HFFc6 (cell line): ENCODE measurements at regions not wholly inside any gene's neighbourhood (a gene's known extent, or its start where the extent isn't known, plus 50 kb on each side); places are given as distances from the start of the nearest gene placed in this dataset.

Experiments
- DNase-seq: peaks from one replicate; pipeline ENCODE4 v3.0.0-alpha.2; 2018
- H3K27ac Mint-ChIP-seq: 2 replicates; pipeline ENCODE4 v1.8.0; 2020; ENCODE audit warnings: mild to moderate bottlenecking, mixed read lengths
- H3K27me3 Mint-ChIP-seq: 2 replicates; pipeline ENCODE4 v1.8.0; 2021; ENCODE audit warnings: mild to moderate bottlenecking, moderate library complexity, mixed read lengths; ENCODE audit not compliant: insufficient read depth
- H3K36me3 Mint-ChIP-seq: 2 replicates; pipeline ENCODE4 v1.8.0; 2021; ENCODE audit warnings: low read depth, mixed read lengths
- H3K4me1 Mint-ChIP-seq: 2 replicates; pipeline ENCODE4 v1.8.0; 2020; ENCODE audit warnings: low read depth, mixed read lengths
- H3K4me3 Mint-ChIP-seq: 2 replicates; pipeline ENCODE4 v1.8.0; 2020; ENCODE audit warnings: mild to moderate bottlenecking, moderate library complexity, mixed read lengths
- H3K9me3 Mint-ChIP-seq: 2 replicates; pipeline ENCODE4 v1.8.0; 2020; ENCODE audit warnings: mild to moderate bottlenecking, mixed read lengths
- CTCF ChIP-seq: fragments of 200-600 bp; sonication (generic); IDR thresholded peaks from 2 replicates; pipeline ENCODE4 v1.5.0; 2021; ENCODE audit warnings: antibody characterized with exemption, mild to moderate bottlenecking

- no peak for DNase-seq
- H3K4me3 Mint-ChIP-seq, result no peak overlapping the region
Observed at GRCh38 chr2:120906914-120907313, 171.2 kb downstream of the GLI2 start.

GRCh38 chr2:120907822-120908221, 172.2 kb downstream of the GLI2 start:
- Mint-ChIP-seq H3K9me3 (no peaks in the 10 kb centered on the region), H3K4me1 (peaks cover 61% of the 10 kb centered on the region), H3K36me3 (peaks cover 28% of the 10 kb centered on the region), H3K27ac (no peak overlapping the region; the same call in 1 of the 2 replicates), H3K27me3 (peaks cover 24% of the 10 kb centered on the region), H3K4me3 (no peak overlapping the region)
- DNase-seq, result no peak
- TF ChIP-seq CTCF, result peak; percentile 64

More at GRCh38 chr2:120906914-120907313, 171.2 kb downstream of the GLI2 start:
- TF ChIP-seq CTCF, result no peak
- Mint-ChIP-seq H3K27me3 (peaks cover 20% of the 10 kb centered on the region), H3K27ac (peak overlapping the region; percentile 11), H3K4me1 (peaks cover 61% of the 10 kb centered on the region), H3K36me3 (peaks cover 23% of the 10 kb centered on the region), H3K9me3 (no peaks in the 10 kb centered on the region)

GRCh38 chr2:120908314-120908975, 172.8 kb downstream of the GLI2 start:
- no peak for DNase-seq
- no peak overlapping the region for H3K4me3 Mint-ChIP-seq
- H3K27me3 Mint-ChIP-seq, result peaks cover 21% of the 10 kb centered on the region
- H3K9me3 Mint-ChIP-seq, result no peaks in the 10 kb centered on the region
- peaks cover 64% of the 10 kb centered on the region for H3K4me1 Mint-ChIP-seq
- no peak for TF ChIP-seq CTCF
- H3K36me3 Mint-ChIP-seq, result peaks cover 28% of the 10 kb centered on the region
- H3K27ac Mint-ChIP-seq, result peak overlapping the region; percentile 72

- Mint-ChIP-seq H3K36me3 (peaks cover 28% of the 10 kb centered on the region), H3K4me3 (no peak overlapping the region), H3K27ac (peak overlapping the region; percentile 72), H3K9me3 (no peaks in the 10 kb centered on the region), H3K4me1 (peaks cover 70% of the 10 kb centered on the region), H3K27me3 (peaks cover 21% of the 10 kb centered on the region)
- no peak for TF ChIP-seq CTCF
- DNase-seq, result no peak
Observed at GRCh38 chr2:120909102-120909501, 173.4 kb downstream of the GLI2 start.

GRCh38 chr2:120910164-120910563, 174.5 kb downstream of the GLI2 start:
- TF ChIP-seq CTCF, result no peak
- Mint-ChIP-seq H3K9me3 (no peaks in the 10 kb centered on the region), H3K36me3 (peaks cover 28% of the 10 kb centered on the region), H3K4me3 (no peak overlapping the region; the same call in 1 of the 2 replicates), H3K27me3 (peaks cover 21% of the 10 kb centered on the region), H3K4me1 (peaks cover 71% of the 10 kb centered on the region), H3K27ac (peak overlapping the region; percentile 95)
- DNase-seq, result no peak
